NB4 (cell line): ENCODE measurements at regions not wholly inside any gene's neighbourhood (a gene's known extent, or its start where the extent isn't known, plus 50 kb on each side); places are given as distances from the start of the nearest gene placed in this dataset.
A peak's percentile ranks its signal among the peaks of the same experiment; 100 is the strongest.

Experiments
- DNase-seq: peaks from one replicate; pipeline ENCODE4 v3.0.0; 2010; ENCODE audit warnings: low read depth
- H3K4me3 ChIP-seq: one replicate; pipeline ENCODE4 v1.5.1; 2011; ENCODE audit warnings: mild to moderate bottlenecking, low read depth, low read length, moderate library complexity
- MYC ChIP-seq: IDR thresholded peaks from 2 replicates; pipeline ENCODE4 v1.6.1; 2011; ENCODE audit warnings: low read depth, low read length
- POLR2A ChIP-seq: IDR thresholded peaks from 2 replicates; pipeline ENCODE4 v1.6.1; 2011; ENCODE audit warnings: mild to moderate bottlenecking; ENCODE audit not compliant: insufficient read length; ENCODE audit errors: extremely low read depth
- TF ChIP-seq, protein P1 (sequence below): IDR thresholded peaks from 2 replicates; pipeline ENCODE4 v1.6.1; 2011; ENCODE audit warnings: low read depth, low read length
- TF ChIP-seq, protein P2 (sequence below): IDR thresholded peaks from one replicate; pipeline ENCODE4 v1.5.1; 2012; ENCODE audit warnings: low read depth, low read length

DNA sequence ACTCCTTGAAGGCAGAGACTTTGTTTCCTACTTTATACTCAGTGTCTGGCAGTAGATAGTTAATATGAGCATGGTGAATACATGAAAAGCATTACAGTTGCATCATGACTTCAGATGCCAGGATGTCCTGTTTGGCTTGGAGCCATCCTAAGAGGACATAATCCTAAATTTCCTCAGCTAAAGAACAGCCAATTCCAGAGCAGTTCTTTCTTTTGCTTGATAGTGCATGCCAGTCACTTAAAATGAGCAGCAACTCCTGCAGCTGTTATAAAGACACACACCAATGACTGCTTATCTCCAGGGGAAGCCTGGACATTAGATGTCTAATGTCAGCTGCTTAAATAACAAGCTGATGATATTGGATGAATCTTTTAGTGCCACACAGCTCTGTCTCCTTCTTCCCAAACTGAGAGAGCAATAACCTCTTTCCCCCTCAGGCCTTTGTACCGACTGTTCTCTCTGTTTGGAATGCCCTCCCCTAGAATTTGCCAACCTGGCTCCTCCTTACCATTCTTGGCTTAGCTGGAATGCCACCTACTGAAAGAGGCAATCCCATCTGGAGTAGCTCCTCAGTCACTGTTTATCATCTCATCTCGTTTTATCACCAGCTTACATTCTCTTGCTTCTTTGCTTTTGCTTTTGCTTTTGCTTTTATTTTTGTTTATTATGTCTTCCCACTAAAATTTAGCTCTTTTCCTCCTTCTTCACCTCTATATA is 100.8 kb upstream of the USP38 start:
- no peak for DNase-seq
- H3K4me3 ChIP-seq = no peak overlapping the region
- TF ChIP-seq, protein P1, sequence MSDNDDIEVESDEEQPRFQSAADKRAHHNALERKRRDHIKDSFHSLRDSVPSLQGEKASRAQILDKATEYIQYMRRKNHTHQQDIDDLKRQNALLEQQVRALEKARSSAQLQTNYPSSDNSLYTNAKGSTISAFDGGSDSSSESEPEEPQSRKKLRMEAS = no peak
- no peak for TF ChIP-seq MYC
- TF ChIP-seq POLR2A = no peak
- TF ChIP-seq, protein P2, sequence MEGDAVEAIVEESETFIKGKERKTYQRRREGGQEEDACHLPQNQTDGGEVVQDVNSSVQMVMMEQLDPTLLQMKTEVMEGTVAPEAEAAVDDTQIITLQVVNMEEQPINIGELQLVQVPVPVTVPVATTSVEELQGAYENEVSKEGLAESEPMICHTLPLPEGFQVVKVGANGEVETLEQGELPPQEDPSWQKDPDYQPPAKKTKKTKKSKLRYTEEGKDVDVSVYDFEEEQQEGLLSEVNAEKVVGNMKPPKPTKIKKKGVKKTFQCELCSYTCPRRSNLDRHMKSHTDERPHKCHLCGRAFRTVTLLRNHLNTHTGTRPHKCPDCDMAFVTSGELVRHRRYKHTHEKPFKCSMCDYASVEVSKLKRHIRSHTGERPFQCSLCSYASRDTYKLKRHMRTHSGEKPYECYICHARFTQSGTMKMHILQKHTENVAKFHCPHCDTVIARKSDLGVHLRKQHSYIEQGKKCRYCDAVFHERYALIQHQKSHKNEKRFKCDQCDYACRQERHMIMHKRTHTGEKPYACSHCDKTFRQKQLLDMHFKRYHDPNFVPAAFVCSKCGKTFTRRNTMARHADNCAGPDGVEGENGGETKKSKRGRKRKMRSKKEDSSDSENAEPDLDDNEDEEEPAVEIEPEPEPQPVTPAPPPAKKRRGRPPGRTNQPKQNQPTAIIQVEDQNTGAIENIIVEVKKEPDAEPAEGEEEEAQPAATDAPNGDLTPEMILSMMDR = no peak

DNA sequence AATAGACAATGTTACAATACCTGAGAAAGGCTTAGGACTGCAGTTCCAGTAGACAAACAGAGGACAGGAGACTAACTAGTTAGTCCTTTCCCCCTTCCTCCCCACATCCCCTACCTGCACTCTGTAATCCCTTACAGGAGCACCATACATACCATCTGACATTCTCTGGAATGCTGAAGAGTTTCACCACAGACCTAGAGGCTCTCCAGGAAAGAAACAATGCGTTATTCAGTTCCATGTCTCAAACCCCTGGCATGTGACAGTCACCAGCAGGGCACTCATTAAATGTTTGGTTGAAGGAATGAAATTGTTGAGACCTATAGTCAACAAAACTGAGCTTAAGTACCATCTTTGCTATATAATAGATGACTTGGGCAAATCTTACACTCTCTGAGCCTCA is 100.2 kb upstream of the USP38 start:
- DNase-seq = no peak
- no peak overlapping the region for H3K4me3 ChIP-seq
- TF ChIP-seq MYC (no peak), POLR2A (no peak)
- TF ChIP-seq, protein P2 = no peak

DNA sequence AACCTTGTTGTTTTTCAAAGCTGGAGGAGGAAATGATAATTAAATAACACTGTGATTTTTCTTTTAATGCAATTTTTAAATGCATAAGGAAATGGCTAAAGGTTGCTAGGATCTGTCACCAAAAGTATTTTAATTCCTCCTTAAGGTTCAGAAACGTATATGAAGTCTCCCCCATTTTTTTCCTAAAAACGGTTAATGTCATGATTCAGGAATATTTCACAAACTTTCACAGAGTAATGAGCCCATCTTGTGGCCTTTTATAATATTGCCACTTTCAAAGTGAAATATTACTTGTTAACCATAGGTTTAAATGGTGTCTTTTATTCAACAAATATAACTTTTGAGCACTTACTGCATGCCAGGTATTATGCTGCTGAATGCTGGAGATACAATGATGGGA is 99.5 kb upstream of the USP38 start:
- no peak overlapping the region for H3K4me3 ChIP-seq
- TF ChIP-seq, protein P1 = no peak
- TF ChIP-seq, protein P2 = no peak
- TF ChIP-seq MYC (no peak), POLR2A (no peak)
- DNase-seq = peak; percentile 1

DNA sequence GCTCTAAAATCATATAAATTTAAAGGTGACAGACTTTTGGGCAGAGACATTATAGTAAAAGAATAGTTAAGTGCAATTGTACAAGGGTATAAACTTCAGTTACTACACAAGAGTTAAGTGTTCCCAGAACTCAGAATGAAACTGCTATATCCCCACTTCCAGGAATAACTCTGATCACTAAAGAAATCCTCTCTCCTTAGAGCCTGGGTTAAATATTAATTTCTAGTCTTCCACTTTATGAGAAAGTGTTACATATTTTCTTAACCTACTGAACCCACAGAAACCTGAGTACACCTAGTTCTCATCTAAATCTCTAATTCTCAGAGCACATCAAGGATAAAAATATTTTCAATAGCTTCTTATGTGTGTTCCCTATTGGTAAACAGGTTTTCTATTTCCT is 99.1 kb upstream of the USP38 start:
- DNase-seq = no peak
- TF ChIP-seq MYC (no peak), POLR2A (no peak)
- TF ChIP-seq, protein P2 = no peak
- TF ChIP-seq, protein P1 = no peak
- H3K4me3 ChIP-seq = no peak overlapping the region

DNA sequence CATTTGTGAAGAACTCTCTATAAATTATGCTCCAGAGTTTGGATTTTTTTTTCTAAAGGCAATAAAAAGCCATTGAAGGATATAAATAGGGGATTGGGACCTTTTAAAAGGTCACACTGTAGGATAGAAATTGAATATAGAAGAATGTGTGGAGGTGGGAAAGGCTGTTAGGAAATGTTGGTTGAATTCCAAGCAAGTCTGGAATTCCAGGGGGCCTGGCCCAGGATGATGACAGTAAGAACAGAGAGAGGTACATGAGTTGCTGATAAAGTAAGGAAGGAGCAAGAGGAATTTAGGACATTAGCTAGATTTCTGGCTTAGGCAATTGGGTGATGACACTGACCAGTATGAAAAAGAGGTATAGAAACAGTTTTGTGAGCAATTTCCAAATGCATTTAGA is 95.4 kb upstream of the USP38 start:
- TF ChIP-seq, protein P2 = no peak
- TF ChIP-seq, protein P1 = no peak
- TF ChIP-seq MYC = no peak
- TF ChIP-seq POLR2A = no peak
- no peak overlapping the region for H3K4me3 ChIP-seq
- DNase-seq = no peak

DNA sequence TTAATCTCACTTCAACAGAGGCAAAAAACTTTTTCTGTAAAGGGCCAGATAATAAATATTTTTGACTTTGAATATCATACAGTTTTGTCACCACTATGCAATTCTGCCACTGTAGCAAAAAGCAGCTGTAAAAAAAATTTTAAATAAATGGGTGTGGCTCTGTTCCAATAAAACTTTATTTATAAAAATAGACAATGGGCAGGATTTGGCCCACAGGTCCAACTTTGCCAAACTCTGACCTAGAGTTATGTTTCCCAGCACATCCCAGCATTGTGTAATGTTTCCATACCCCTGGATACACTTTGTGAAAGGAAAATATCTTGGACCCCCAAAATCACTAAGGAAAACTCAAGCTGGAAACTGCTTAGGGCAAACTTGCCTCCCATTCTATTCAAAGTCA is 94.9 kb upstream of the USP38 start:
- TF ChIP-seq, protein P2 = no peak
- TF ChIP-seq, protein P1 = no peak
- TF ChIP-seq MYC = no peak
- no peak for TF ChIP-seq POLR2A
- no peak for DNase-seq
- H3K4me3 ChIP-seq = no peak overlapping the region
